GM12891 (cell line): ENCODE measurements at regions not wholly inside any gene's neighbourhood (a gene's known extent, or its start where the extent isn't known, plus 50 kb on each side); places are given as distances from the start of the nearest gene placed in this dataset.

ENCODE experiments used
- POLR2A ChIP-seq: IDR thresholded peaks from 2 replicates; pipeline ENCODE4 v1.6.1; 2011; ENCODE audit warnings: low read depth, low read length, control low read depth
- POLR2AphosphoS5 ChIP-seq: IDR thresholded peaks from 2 replicates; pipeline ENCODE4 v1.6.1; 2011; ENCODE audit warnings: low read depth, low read length, control low read depth

DNA sequence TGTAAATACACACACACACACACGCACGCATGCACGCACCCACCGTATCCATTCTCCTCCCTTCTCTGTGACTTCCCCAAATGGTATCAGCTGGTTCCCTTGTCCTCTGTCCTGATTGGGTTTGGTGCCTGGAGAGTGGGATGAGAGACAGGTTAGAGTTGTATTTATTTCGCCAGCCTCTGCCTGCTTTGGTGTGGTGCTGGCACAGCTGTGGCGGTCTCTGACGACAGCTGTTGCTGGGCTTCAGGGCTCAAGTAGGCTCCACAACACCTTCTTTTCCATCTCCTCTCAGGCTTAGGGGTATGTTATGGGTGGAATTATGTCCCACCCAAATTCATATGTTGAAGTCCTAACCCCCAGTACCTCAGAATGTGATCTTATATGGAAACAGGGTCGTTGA lies 94.9 kb upstream of the ITGA6 start:
- no peak for TF ChIP-seq POLR2A
- no peak for TF ChIP-seq POLR2AphosphoS5
